ENCODE measurements at regions not wholly inside any gene's neighbourhood (a gene's known extent, or its start where the extent isn't known, plus 50 kb on each side); places are given as distances from the start of the nearest gene placed in this dataset.

DNA sequence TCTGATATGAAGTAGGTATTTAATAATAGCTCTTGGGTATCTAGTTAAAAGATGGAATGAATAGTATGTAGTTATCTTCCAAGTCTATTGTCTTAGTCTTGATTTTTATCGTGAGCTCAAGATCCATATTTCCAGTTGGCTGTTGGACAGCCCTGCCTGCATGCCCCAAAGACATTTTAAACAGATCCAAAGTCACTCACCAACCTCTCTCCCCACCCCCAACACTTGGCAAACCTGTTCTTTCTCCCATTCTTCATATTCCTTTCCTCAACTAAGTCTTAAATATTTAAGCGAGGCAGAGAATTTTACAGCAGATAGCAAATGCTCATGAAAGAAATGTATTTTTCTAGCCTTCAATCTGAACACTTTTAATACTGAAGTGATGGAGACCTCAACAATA is 80.7 kb upstream of the PALS2 start:
- DNase-seq = no peak
- Histone ChIP-seq H3K4me2 (no peak overlapping the region), H3K9ac (no peak overlapping the region), H3K27me3 (ENCODE audit: insufficient read depth) (no peaks in the 10 kb centered on the region), H3K79me2 (ENCODE audit: insufficient read depth) (no peaks in the 10 kb centered on the region), H3F3A (replicated peaks; ENCODE audit: insufficient read depth) (no peaks in the 10 kb centered on the region), H3K4me1 (ENCODE audit: control insufficient read depth in 1 of 2, insufficient read depth in 2 of 2, low read depth in 1 of 2, low read length in 1 of 2) (peaks cover 0 to 3% of the 10 kb centered on the region in 2 experiments; a peak in 1 of 4 replicates), H2AFZ (ENCODE audit: low read depth) (no peak overlapping the region), H3K4me3 (ENCODE audit: low read depth in 2 of 2, low read length in 1 of 2) (no peak overlapping the region), H4K20me1 (ENCODE audit: insufficient read depth) (no peaks in the 10 kb centered on the region), H3K36me3 (replicated peaks in 1 of 2; ENCODE audit: control insufficient read depth in 1 of 2, insufficient read depth in 2 of 2, low read length in 1 of 2) (no peaks in the 10 kb centered on the region), H3K9me3 (no peaks in the 10 kb centered on the region), H3K9me2 (no peaks in the 10 kb centered on the region), H3K27ac (ENCODE audit: low read depth in 2 of 2, low read length in 1 of 2) (no peak overlapping the region)
- ChIA-PET CTCF (no interaction called here), POLR2A (no interaction called here)
- TF ChIP-seq SMC3 (IDR thresholded peaks at IDR 0.05; ENCODE audit: low read depth, low read length) = no peak
- no peak for TF ChIP-seq NRF1 (IDR thresholded peaks at IDR 0.05; ENCODE audit: low read depth, low read length)
- no peak for TF ChIP-seq TAF1 (IDR thresholded peaks at IDR 0.05; ENCODE audit: borderline replicate concordance, low read depth, low read length)
- no peak for TF ChIP-seq ELF1 (IDR thresholded peaks at IDR 0.05)
- no peak for TF ChIP-seq SIN3A (IDR thresholded peaks at IDR 0.05; ENCODE audit: borderline replicate concordance, low read depth, low read length)
- no peak for TF ChIP-seq MAX (IDR thresholded peaks at IDR 0.05; ENCODE audit: low read depth)
- TF ChIP-seq JUND (IDR thresholded peaks at IDR 0.05) = no peak
- TF ChIP-seq IRF3 (IDR thresholded peaks at IDR 0.05; ENCODE audit: low read depth, low read length) = no peak
- TF ChIP-seq USF1 (IDR thresholded peaks at IDR 0.05; ENCODE audit: borderline replicate concordance, low read depth) = no peak
- no peak for TF ChIP-seq RCOR1 (IDR thresholded peaks at IDR 0.05; ENCODE audit: low read length)
- 72% methylated on average over 2 of the region's 2 CpGs for WGBS (ENCODE audit: low lambda C conversion rate)

GRCh38 chr7:24494832-24495231 is 78.4 kb upstream of the PALS2 start:
- Histone ChIP-seq H3K9me2 (no peaks in the 10 kb centered on the region), H3K27ac (ENCODE audit: low read depth in 2 of 2, low read length in 1 of 2) (no peak overlapping the region), H4K20me1 (ENCODE audit: insufficient read depth) (no peaks in the 10 kb centered on the region), H3K9me3 (no peaks in the 10 kb centered on the region), H2AFZ (ENCODE audit: low read depth) (no peak overlapping the region), H3F3A (replicated peaks; ENCODE audit: insufficient read depth) (no peaks in the 10 kb centered on the region), H3K9ac (no peak overlapping the region), H3K36me3 (replicated peaks in 1 of 2; ENCODE audit: control insufficient read depth in 1 of 2, insufficient read depth in 2 of 2, low read length in 1 of 2) (no peaks in the 10 kb centered on the region), H3K27me3 (ENCODE audit: insufficient read depth) (no peaks in the 10 kb centered on the region; the same call in 1 of the 2 replicates), H3K79me2 (ENCODE audit: insufficient read depth) (no peaks in the 10 kb centered on the region), H3K4me2 (no peak overlapping the region), H3K4me1 (ENCODE audit: control insufficient read depth in 1 of 2, insufficient read depth in 2 of 2, low read depth in 1 of 2, low read length in 1 of 2) (peaks cover 0 to 3% of the 10 kb centered on the region in 2 experiments; a peak in 1 of 4 replicates), H3K4me3 (ENCODE audit: low read depth in 2 of 2, low read length in 1 of 2) (no peak overlapping the region)
- ChIA-PET POLR2A (no interaction called here), CTCF (no interaction called here)
- WGBS (ENCODE audit: low lambda C conversion rate) = 79% methylated on average over 4 of the region's 4 CpGs
- TF ChIP-seq GATA2 (CRISPR knock-in tag; IDR thresholded peaks at IDR 0.05) = no peak
- no peak for TF ChIP-seq NRF1 (IDR thresholded peaks at IDR 0.05; ENCODE audit: low read depth, low read length)
- TF ChIP-seq MEF2A (IDR thresholded peaks at IDR 0.05; ENCODE audit: borderline replicate concordance, low read depth) = no peak
- TF ChIP-seq POLR2AphosphoS5 (IDR thresholded peaks at IDR 0.05; ENCODE audit: low read depth, low read length) = no peak
- no peak for TF ChIP-seq SIN3A (IDR thresholded peaks at IDR 0.05; ENCODE audit: borderline replicate concordance, low read depth, low read length)
- TF ChIP-seq FOXJ3 (CRISPR knock-in tag; IDR thresholded peaks at IDR 0.05) = no peak
- no peak for TF ChIP-seq EZH2phosphoT487 (IDR thresholded peaks at IDR 0.05; ENCODE audit: borderline replicate concordance, low read depth)
- TF ChIP-seq FOXM1 (IDR thresholded peaks at IDR 0.05; ENCODE audit: low read depth) = no peak
- no peak for TF ChIP-seq FOSL2 (IDR thresholded peaks at IDR 0.05; ENCODE audit: borderline replicate concordance, low read depth)
- no peak for TF ChIP-seq USF1 (IDR thresholded peaks at IDR 0.05; ENCODE audit: borderline replicate concordance, low read depth)
- no peak for TF ChIP-seq TCF12 (IDR thresholded peaks at IDR 0.05)
- DNase-seq = no peak

All from SK-N-SH (cell line).